ENCODE measurements at regions not wholly inside any gene's neighbourhood (a gene's known extent, or its start where the extent isn't known, plus 50 kb on each side); places are given as distances from the start of the nearest gene placed in this dataset.

- TF ChIP-seq, protein P1, sequence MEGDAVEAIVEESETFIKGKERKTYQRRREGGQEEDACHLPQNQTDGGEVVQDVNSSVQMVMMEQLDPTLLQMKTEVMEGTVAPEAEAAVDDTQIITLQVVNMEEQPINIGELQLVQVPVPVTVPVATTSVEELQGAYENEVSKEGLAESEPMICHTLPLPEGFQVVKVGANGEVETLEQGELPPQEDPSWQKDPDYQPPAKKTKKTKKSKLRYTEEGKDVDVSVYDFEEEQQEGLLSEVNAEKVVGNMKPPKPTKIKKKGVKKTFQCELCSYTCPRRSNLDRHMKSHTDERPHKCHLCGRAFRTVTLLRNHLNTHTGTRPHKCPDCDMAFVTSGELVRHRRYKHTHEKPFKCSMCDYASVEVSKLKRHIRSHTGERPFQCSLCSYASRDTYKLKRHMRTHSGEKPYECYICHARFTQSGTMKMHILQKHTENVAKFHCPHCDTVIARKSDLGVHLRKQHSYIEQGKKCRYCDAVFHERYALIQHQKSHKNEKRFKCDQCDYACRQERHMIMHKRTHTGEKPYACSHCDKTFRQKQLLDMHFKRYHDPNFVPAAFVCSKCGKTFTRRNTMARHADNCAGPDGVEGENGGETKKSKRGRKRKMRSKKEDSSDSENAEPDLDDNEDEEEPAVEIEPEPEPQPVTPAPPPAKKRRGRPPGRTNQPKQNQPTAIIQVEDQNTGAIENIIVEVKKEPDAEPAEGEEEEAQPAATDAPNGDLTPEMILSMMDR (IDR thresholded peaks at IDR 0.05) = no peak
- Histone ChIP-seq H3K27me3 (replicated peaks; ENCODE audit: insufficient read depth) (no peaks in the 10 kb centered on the region), H3K36me3 (no peaks in the 10 kb centered on the region), H3K27ac (no peak overlapping the region), H3K9me3 (no peaks in the 10 kb centered on the region), H3K4me3 (no peak overlapping the region), H3K4me1 (ENCODE audit: control insufficient read depth in 1 of 2, low read depth in 2 of 2) (no peaks in the 10 kb centered on the region)
- no peak for ATAC-seq (ENCODE audit: insufficient number of reproducible peaks, low FRiP score, low read depth)
- no peak for DNase-seq (ENCODE audit: low spot score)
Observed at GRCh38 chr6:95690328-95690727, 113.0 kb downstream of the MANEA start.

DNA sequence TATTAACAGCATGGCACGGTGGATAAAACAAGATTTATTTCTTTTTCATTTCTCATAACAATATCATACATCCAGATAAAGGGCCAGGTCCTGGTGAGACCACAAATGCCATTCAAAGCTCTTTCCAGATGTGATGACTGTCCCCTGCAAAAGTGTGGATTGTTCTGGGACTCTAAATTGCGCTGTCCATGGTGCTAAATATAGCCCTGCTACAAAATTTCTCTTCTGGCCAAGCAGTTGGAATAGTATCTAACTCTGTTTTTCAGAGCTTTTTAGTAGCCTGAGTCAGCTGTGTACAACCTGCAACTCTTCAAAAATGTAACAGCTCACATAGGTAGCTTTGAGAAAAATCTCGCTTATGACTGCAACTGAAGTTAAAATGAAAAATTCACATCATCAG lies 115.8 kb downstream of the MANEA start:
- H3K4me1 ChIP-seq (ENCODE audit: control insufficient read depth in 1 of 2, low read depth in 2 of 2) = no peaks in the 10 kb centered on the region
- TF ChIP-seq, protein P1 (IDR thresholded peaks at IDR 0.05) = no peak
- ATAC-seq (ENCODE audit: insufficient number of reproducible peaks, low FRiP score, low read depth) (no peak), DNase-seq (ENCODE audit: low spot score) (no peak)
- H3K27ac ChIP-seq = no peak overlapping the region
- H3K36me3 ChIP-seq = no peaks in the 10 kb centered on the region
- H3K4me3 ChIP-seq = no peak overlapping the region
- H3K27me3 ChIP-seq (replicated peaks; ENCODE audit: insufficient read depth) = no peaks in the 10 kb centered on the region
- H3K9me3 ChIP-seq = no peaks in the 10 kb centered on the region

- no peaks in the 10 kb centered on the region for H3K4me1 ChIP-seq (ENCODE audit: control insufficient read depth in 1 of 2, low read depth in 2 of 2)
- H3K27me3 ChIP-seq (replicated peaks; ENCODE audit: insufficient read depth) = no peaks in the 10 kb centered on the region
- DNase-seq (ENCODE audit: low spot score) (no peak), ATAC-seq (ENCODE audit: insufficient number of reproducible peaks, low FRiP score, low read depth) (no peak)
- H3K36me3 ChIP-seq = no peaks in the 10 kb centered on the region
- no peaks in the 10 kb centered on the region for H3K9me3 ChIP-seq
- TF ChIP-seq, protein P1 (IDR thresholded peaks at IDR 0.05) = no peak
- H3K4me3 ChIP-seq = no peak overlapping the region
- no peak overlapping the region for H3K27ac ChIP-seq
Observed at GRCh38 chr6:95698271-95698670, 120.9 kb downstream of the MANEA start.

DNA sequence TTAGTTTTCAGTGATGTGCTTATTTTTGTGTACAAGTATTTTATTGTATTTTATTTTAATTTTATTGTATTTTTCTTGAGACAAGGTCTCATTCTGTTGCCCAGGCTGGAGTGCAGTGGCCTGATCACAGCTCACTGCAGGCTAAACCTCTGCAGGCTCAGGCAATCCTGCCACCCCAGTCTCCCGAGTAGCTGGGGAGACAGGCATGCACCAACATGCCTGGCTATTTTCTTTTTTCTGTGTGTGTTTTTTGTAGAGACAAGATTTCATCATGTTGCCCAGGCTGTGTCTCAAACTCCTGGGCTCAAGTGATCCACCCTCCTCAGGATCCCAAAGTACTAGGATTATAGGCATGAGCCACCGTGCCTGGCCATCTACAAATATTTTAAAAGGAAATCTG lies 146.3 kb downstream of the MANEA start:
- no peaks in the 10 kb centered on the region for H3K36me3 ChIP-seq
- H3K4me1 ChIP-seq (ENCODE audit: control insufficient read depth in 1 of 2, low read depth in 2 of 2) = no peaks in the 10 kb centered on the region
- H3K4me3 ChIP-seq = no peak overlapping the region
- DNase-seq (ENCODE audit: low spot score) (no peak), ATAC-seq (ENCODE audit: insufficient number of reproducible peaks, low FRiP score, low read depth) (no peak)
- no peaks in the 10 kb centered on the region for H3K9me3 ChIP-seq
- no peak overlapping the region for H3K27ac ChIP-seq
- H3K27me3 ChIP-seq (replicated peaks; ENCODE audit: insufficient read depth) = no peaks in the 10 kb centered on the region
- TF ChIP-seq, protein P1 (IDR thresholded peaks at IDR 0.05) = no peak

GRCh38 chr6:95725344-95725743 lies 148.0 kb downstream of the MANEA start:
- Histone ChIP-seq H3K36me3 (no peaks in the 10 kb centered on the region), H3K4me1 (ENCODE audit: control insufficient read depth in 1 of 2, low read depth in 2 of 2) (no peaks in the 10 kb centered on the region), H3K27me3 (replicated peaks; ENCODE audit: insufficient read depth) (no peaks in the 10 kb centered on the region), H3K9me3 (no peaks in the 10 kb centered on the region), H3K27ac (no peak overlapping the region), H3K4me3 (no peak overlapping the region)
- ATAC-seq (ENCODE audit: insufficient number of reproducible peaks, low FRiP score, low read depth) (no peak), DNase-seq (ENCODE audit: low spot score) (no peak)
- TF ChIP-seq, protein P1 (IDR thresholded peaks at IDR 0.05) = no peak

All from thoracic aorta (tissue), 2 donors.